A673 (cell line): ENCODE measurements at regions not wholly inside any gene's neighbourhood (a gene's known extent, or its start where the extent isn't known, plus 50 kb on each side); places are given as distances from the start of the nearest gene placed in this dataset.

ENCODE experiments used
- EZH2 ChIP-seq: fragments of 200-600 bp; sonication (generic); IDR thresholded peaks from 2 replicates; pipeline ENCODE4 v1.6.1; 2017; ENCODE audit warnings: borderline replicate concordance, low read depth, mild to moderate bottlenecking, mixed read lengths, antibody characterized with exemption, low read length; ENCODE audit not compliant: poor library complexity, severe bottlenecking
- TF ChIP-seq, protein P1 (sequence below): fragments of 300-800, 200-600 bp; sonication (generic); conservative IDR thresholded peaks from 2 replicates; pipeline ENCODE4 v1.5.1; 2017; ENCODE audit warnings: low read depth, mild to moderate bottlenecking, antibody characterized with exemption, low read length, moderate library complexity, mixed read lengths

DNA sequence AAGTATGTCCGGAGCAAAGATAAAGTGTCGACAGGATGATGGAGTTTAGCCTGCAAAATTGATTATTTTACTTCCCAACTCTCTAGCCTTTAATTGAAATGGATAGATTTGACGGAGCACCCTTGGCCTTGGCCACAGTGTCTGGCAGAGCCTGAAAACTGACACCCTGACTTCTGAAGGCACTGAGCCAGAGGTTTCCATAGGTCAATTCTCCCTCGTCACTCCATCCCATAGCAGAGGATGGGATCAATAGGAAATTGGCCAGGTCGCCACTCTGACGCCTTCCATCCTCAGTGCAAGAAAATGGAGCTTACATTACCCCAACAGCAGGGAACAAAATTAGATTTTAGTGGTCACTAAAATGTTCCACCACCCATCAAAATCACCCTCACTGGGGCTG, 90.4 kb upstream of the CDH11 start:
- TF ChIP-seq EZH2 = no peak
- TF ChIP-seq, protein P1, sequence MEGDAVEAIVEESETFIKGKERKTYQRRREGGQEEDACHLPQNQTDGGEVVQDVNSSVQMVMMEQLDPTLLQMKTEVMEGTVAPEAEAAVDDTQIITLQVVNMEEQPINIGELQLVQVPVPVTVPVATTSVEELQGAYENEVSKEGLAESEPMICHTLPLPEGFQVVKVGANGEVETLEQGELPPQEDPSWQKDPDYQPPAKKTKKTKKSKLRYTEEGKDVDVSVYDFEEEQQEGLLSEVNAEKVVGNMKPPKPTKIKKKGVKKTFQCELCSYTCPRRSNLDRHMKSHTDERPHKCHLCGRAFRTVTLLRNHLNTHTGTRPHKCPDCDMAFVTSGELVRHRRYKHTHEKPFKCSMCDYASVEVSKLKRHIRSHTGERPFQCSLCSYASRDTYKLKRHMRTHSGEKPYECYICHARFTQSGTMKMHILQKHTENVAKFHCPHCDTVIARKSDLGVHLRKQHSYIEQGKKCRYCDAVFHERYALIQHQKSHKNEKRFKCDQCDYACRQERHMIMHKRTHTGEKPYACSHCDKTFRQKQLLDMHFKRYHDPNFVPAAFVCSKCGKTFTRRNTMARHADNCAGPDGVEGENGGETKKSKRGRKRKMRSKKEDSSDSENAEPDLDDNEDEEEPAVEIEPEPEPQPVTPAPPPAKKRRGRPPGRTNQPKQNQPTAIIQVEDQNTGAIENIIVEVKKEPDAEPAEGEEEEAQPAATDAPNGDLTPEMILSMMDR = no peak
